ENCODE measurements at regions not wholly inside any gene's neighbourhood (a gene's known extent, or its start where the extent isn't known, plus 50 kb on each side); places are given as distances from the start of the nearest gene placed in this dataset.

DNA sequence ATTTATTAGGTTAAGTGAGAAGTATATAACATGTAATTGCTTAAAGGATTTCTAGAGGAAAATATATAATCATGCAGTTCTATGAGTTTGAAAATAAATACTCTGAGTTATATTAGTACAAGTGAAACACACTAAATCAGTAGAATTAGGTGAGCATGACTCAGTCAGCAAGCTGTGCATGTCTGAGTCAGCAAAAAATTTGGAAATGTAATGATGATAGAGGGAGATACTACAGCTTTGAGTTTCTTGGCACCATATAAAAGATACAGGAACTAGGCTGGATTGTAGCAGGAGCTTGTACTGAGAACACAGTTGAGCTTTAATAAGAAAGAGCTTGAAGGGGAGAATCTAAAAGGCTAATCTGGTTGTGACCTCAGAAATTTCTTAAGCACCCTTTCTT is 1224.6 kb downstream of the CDH8 start:
- TF ChIP-seq, protein P1, sequence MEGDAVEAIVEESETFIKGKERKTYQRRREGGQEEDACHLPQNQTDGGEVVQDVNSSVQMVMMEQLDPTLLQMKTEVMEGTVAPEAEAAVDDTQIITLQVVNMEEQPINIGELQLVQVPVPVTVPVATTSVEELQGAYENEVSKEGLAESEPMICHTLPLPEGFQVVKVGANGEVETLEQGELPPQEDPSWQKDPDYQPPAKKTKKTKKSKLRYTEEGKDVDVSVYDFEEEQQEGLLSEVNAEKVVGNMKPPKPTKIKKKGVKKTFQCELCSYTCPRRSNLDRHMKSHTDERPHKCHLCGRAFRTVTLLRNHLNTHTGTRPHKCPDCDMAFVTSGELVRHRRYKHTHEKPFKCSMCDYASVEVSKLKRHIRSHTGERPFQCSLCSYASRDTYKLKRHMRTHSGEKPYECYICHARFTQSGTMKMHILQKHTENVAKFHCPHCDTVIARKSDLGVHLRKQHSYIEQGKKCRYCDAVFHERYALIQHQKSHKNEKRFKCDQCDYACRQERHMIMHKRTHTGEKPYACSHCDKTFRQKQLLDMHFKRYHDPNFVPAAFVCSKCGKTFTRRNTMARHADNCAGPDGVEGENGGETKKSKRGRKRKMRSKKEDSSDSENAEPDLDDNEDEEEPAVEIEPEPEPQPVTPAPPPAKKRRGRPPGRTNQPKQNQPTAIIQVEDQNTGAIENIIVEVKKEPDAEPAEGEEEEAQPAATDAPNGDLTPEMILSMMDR (IDR thresholded peaks at IDR 0.05): no peak
- TF ChIP-seq KDM5A (IDR thresholded peaks at IDR 0.05): no peak
- no peak for TF ChIP-seq EP300 (IDR thresholded peaks at IDR 0.05)
- TF ChIP-seq HDAC2 (IDR thresholded peaks at IDR 0.05): no peak
- TF ChIP-seq, protein P2, sequence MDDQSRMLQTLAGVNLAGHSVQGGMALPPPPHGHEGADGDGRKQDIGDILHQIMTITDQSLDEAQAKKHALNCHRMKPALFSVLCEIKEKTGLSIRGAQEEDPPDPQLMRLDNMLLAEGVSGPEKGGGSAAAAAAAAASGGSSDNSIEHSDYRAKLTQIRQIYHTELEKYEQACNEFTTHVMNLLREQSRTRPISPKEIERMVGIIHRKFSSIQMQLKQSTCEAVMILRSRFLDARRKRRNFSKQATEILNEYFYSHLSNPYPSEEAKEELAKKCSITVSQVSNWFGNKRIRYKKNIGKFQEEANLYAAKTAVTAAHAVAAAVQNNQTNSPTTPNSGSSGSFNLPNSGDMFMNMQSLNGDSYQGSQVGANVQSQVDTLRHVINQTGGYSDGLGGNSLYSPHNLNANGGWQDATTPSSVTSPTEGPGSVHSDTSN (IDR thresholded peaks at IDR 0.05): no peak
- no peak for TF ChIP-seq FOSL2 (IDR thresholded peaks at IDR 0.05)
- no peak for TF ChIP-seq FOSL2 (CRISPR knock-in tag; IDR thresholded peaks at IDR 0.05)
- no peak for TF ChIP-seq RCOR1 (IDR thresholded peaks at IDR 0.05; ENCODE audit: low read depth, low read length)
- TF ChIP-seq CEBPB (IDR thresholded peaks at IDR 0.05): no peak
- no peak for TF ChIP-seq POLR2A (IDR thresholded peaks at IDR 0.05; ENCODE audit: low read length)
- TF ChIP-seq, protein P3, sequence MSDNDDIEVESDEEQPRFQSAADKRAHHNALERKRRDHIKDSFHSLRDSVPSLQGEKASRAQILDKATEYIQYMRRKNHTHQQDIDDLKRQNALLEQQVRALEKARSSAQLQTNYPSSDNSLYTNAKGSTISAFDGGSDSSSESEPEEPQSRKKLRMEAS (IDR thresholded peaks at IDR 0.05): no peak
- no peak for TF ChIP-seq KDM1A (IDR thresholded peaks at IDR 0.05; ENCODE audit: low read depth)
- no peak for TF ChIP-seq CHD4 (IDR thresholded peaks at IDR 0.05; ENCODE audit: borderline replicate concordance)
